Calu3 (cell line): ENCODE measurements at regions not wholly inside any gene's neighbourhood (a gene's known extent, or its start where the extent isn't known, plus 50 kb on each side); places are given as distances from the start of the nearest gene placed in this dataset.

Experiments
- BruUV-seq: library from RNA; stranded (reverse); fragments of 400-500 nt; replicated peaks from 2 replicates; lab custom pipeline; 2021; lab: Mats Ljungman, UMichigan
- CTCF ChIA-PET: fragments of 300-600 bp; sonication (Branson Sonifier 250); formaldehyde crosslinking; loops from one replicate; lab custom pipeline; 2022; ENCODE audit warnings: antibody characterized with exemption; lab: Charles Lee
- DNase-seq: peaks from one replicate; pipeline ENCODE4 v3.0.0; 2022
- H3K27ac Mint-ChIP-seq: one replicate; pipeline ENCODE4 v1.8.0; 2022; ENCODE audit warnings: mixed read lengths; ENCODE audit not compliant: unreplicated experiment
- H3K27me3 Mint-ChIP-seq: one replicate; pipeline ENCODE4 v1.8.0; 2022; ENCODE audit warnings: mixed read lengths; ENCODE audit not compliant: unreplicated experiment
- H3K36me3 Mint-ChIP-seq: one replicate; pipeline ENCODE4 v1.8.0; 2022; ENCODE audit warnings: mild to moderate bottlenecking, moderate library complexity, mixed read lengths; ENCODE audit not compliant: insufficient read depth, unreplicated experiment
- H3K4me1 Mint-ChIP-seq: one replicate; pipeline ENCODE4 v1.8.0; 2022; ENCODE audit warnings: mild to moderate bottlenecking, low read depth, mixed read lengths; ENCODE audit not compliant: unreplicated experiment
- H3K4me3 Mint-ChIP-seq: one replicate; pipeline ENCODE4 v1.8.0; 2022; ENCODE audit warnings: mild to moderate bottlenecking, low read depth, moderate library complexity, mixed read lengths; ENCODE audit not compliant: unreplicated experiment
- H3K9me3 Mint-ChIP-seq: one replicate; pipeline ENCODE4 v1.8.0; 2022; ENCODE audit warnings: low read depth, mixed read lengths; ENCODE audit not compliant: unreplicated experiment
- intact Hi-C: fragments of 100-400 bp; cut with micrococcal nuclease; formaldehyde crosslinking; loops from one replicate; pipeline ENCODE4 v1.10.0; 2022; ENCODE audit not compliant: unreplicated experiment
- TF ChIP-seq, protein P1 (sequence below): fragments of 200-600 bp; IDR thresholded peaks from one replicate; pipeline ENCODE4 v1.8.0; 2022; ENCODE audit warnings: antibody characterized with exemption; ENCODE audit not compliant: unreplicated experiment

DNA sequence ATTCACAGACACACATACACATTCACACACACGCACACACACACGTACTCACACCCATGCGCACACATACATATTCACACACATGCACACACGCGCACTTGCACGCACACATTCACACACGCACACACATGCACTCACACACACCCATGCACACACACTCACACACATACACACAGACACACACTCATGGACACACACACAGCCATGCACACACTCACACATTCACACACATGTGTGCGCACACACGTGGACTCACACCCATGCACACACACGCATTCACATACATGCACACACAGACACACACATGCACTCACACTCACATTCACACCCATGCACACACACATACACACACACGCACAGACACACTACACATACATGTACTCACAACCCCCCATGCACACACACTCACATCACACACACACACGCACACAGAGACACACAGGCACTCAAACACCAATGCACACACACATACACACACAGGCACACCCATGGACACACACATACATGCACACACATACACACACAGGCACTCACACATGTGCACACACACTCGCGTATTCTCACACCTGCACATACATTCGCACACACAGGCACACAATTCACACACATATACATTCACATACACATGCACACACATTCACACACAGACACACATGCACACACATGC, 589.1 kb downstream of the PTPRU start:
- Mint-ChIP-seq H3K4me1 (no peaks in the 10 kb centered on the region), H3K27me3 (peaks cover 29% of the 10 kb centered on the region), H3K36me3 (no peaks in the 10 kb centered on the region), H3K4me3 (no peak overlapping the region), H3K27ac (no peak overlapping the region), H3K9me3 (no peaks in the 10 kb centered on the region)
- TF ChIP-seq, protein P1, sequence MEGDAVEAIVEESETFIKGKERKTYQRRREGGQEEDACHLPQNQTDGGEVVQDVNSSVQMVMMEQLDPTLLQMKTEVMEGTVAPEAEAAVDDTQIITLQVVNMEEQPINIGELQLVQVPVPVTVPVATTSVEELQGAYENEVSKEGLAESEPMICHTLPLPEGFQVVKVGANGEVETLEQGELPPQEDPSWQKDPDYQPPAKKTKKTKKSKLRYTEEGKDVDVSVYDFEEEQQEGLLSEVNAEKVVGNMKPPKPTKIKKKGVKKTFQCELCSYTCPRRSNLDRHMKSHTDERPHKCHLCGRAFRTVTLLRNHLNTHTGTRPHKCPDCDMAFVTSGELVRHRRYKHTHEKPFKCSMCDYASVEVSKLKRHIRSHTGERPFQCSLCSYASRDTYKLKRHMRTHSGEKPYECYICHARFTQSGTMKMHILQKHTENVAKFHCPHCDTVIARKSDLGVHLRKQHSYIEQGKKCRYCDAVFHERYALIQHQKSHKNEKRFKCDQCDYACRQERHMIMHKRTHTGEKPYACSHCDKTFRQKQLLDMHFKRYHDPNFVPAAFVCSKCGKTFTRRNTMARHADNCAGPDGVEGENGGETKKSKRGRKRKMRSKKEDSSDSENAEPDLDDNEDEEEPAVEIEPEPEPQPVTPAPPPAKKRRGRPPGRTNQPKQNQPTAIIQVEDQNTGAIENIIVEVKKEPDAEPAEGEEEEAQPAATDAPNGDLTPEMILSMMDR: no peak
- intact Hi-C loops: no loop called here
- CTCF ChIA-PET: no interaction called here
- no peak for DNase-seq
- no TSS peak for BruUV-seq

GRCh38 chr1:29824511-29825273, 588.4 kb downstream of the PTPRU start:
- BruUV-seq: no TSS peak
- Mint-ChIP-seq H3K27ac (no peak overlapping the region), H3K4me1 (no peaks in the 10 kb centered on the region), H3K9me3 (no peaks in the 10 kb centered on the region), H3K36me3 (no peaks in the 10 kb centered on the region), H3K27me3 (peaks cover 29% of the 10 kb centered on the region), H3K4me3 (no peak overlapping the region)
- DNase-seq: no peak
- intact Hi-C loops: no loop called here
- TF ChIP-seq, protein P1: no peak
- CTCF ChIA-PET: no interaction called here

- no peaks in the 10 kb centered on the region for H3K36me3 Mint-ChIP-seq
- no peak for DNase-seq
- CTCF ChIA-PET: no interaction called here
- no peak overlapping the region for H3K4me3 Mint-ChIP-seq
- H3K27me3 Mint-ChIP-seq: peaks cover 31% of the 10 kb centered on the region
- no peak overlapping the region for H3K27ac Mint-ChIP-seq
- no peaks in the 10 kb centered on the region for H3K4me1 Mint-ChIP-seq
- no TSS peak for BruUV-seq
- TF ChIP-seq, protein P1: no peak
- no peaks in the 10 kb centered on the region for H3K9me3 Mint-ChIP-seq
- intact Hi-C loops: no loop called here
Measured at GRCh38 chr1:29824025-29824424, 587.7 kb downstream of the PTPRU start.

DNA sequence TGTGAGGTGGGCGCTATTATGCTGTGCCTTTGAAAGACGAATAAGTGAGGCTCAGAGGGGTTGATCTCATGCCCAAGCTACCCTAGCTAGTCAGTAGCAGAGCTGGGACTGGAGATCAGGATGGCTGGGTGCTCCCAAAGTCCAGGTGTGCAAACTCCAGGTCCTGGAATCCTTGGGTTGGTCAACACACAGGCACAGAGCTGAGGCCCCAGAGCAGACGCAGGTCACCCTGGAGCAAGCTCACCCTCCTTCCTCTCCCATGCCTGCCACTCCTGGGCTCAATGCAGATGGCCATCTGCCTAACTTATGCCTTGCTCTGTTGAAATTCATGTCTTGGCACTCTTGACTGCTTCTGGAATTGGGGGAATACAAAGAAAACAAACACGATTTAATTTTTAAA, 587.2 kb downstream of the PTPRU start:
- no peak for DNase-seq
- Mint-ChIP-seq H3K27me3 (peaks cover 36% of the 10 kb centered on the region), H3K4me3 (no peak overlapping the region), H3K4me1 (no peaks in the 10 kb centered on the region), H3K27ac (no peak overlapping the region), H3K9me3 (no peaks in the 10 kb centered on the region), H3K36me3 (no peaks in the 10 kb centered on the region)
- CTCF ChIA-PET: no interaction called here
- intact Hi-C loops: no loop called here
- TF ChIP-seq, protein P1: no peak
- no TSS peak for BruUV-seq
